Activated naive CD4-positive, alpha-beta T cell treated with anti-CD3 and anti-CD28 coated beads for 36 hours (primary cell): ENCODE measurements at regions not wholly inside any gene's neighbourhood (a gene's known extent, or its start where the extent isn't known, plus 50 kb on each side); places are given as distances from the start of the nearest gene placed in this dataset.

ENCODE experiments used
- CTCF ChIA-PET: fragments of 350-600 bp; sonication (Branson Sonifier 250); formaldehyde crosslinking; loops from one replicate; lab custom pipeline; 2021; ENCODE audit warnings: antibody characterized with exemption; lab: Charles Lee
- DNase-seq: peaks from one replicate; pipeline ENCODE4 v3.0.0-alpha.2; 2020
- H3K27ac Mint-ChIP-seq: one replicate; pipeline ENCODE4 v1.8.0; 2021; ENCODE audit warnings: mild to moderate bottlenecking, mixed read lengths
- H3K27me3 Mint-ChIP-seq: one replicate; pipeline ENCODE4 v1.8.0; 2021; ENCODE audit warnings: low read depth, mixed read lengths
- H3K36me3 Mint-ChIP-seq: one replicate; pipeline ENCODE4 v1.8.0; 2021; ENCODE audit warnings: low read depth, mixed read lengths
- H3K4me1 Mint-ChIP-seq: one replicate; pipeline ENCODE4 v1.8.0; 2021; ENCODE audit warnings: low read depth, mixed read lengths
- H3K4me3 Mint-ChIP-seq: one replicate; pipeline ENCODE4 v1.8.0; 2021; ENCODE audit warnings: mild to moderate bottlenecking, moderate library complexity, mixed read lengths
- H3K9me3 Mint-ChIP-seq: one replicate; pipeline ENCODE4 v1.8.0; 2021; ENCODE audit warnings: mixed read lengths
- intact Hi-C: fragments of 100-400 bp; cut with micrococcal nuclease; formaldehyde crosslinking; loops from one replicate; pipeline ENCODE4 v1.15.1; 2023

GRCh38 chr7:159201722-159202330 is 57.2 kb upstream of the VIPR2 start:
- CTCF ChIA-PET: no interaction called here
- H3K4me1 Mint-ChIP-seq: peaks cover 14% of the 10 kb centered on the region
- H3K4me3 Mint-ChIP-seq: no peak overlapping the region
- H3K36me3 Mint-ChIP-seq: no peaks in the 10 kb centered on the region
- no peak overlapping the region for H3K27ac Mint-ChIP-seq
- no peaks in the 10 kb centered on the region for H3K27me3 Mint-ChIP-seq
- intact Hi-C loops: no loop called here
- DNase-seq: no peak
- no peaks in the 10 kb centered on the region for H3K9me3 Mint-ChIP-seq

- H3K27ac Mint-ChIP-seq: no peak overlapping the region
- no peaks in the 10 kb centered on the region for H3K27me3 Mint-ChIP-seq
- intact Hi-C loops: no loop called here
- CTCF ChIA-PET: interaction anchor here (1.7 kb wide), 1 partner anchor 224 kb away, joined by 4 read pairs; no protein-coding TSS in a partner anchor
- no peaks in the 10 kb centered on the region for H3K36me3 Mint-ChIP-seq
- no peak overlapping the region for H3K4me3 Mint-ChIP-seq
- no peak for DNase-seq
- peaks cover 25% of the 10 kb centered on the region for H3K4me1 Mint-ChIP-seq
- no peaks in the 10 kb centered on the region for H3K9me3 Mint-ChIP-seq
Observed at GRCh38 chr7:159200421-159200820, 55.8 kb upstream of the VIPR2 start.

GRCh38 chr7:159198016-159198724 is 53.5 kb upstream of the VIPR2 start:
- peak overlapping the region; percentile 65 for H3K27ac Mint-ChIP-seq
- DNase-seq: no peak
- CTCF ChIA-PET: interaction anchor here (0.9 kb wide), 1 partner anchor 12 kb away, joined by 3 read pairs; no protein-coding TSS in a partner anchor
- H3K9me3 Mint-ChIP-seq: no peaks in the 10 kb centered on the region
- H3K36me3 Mint-ChIP-seq: no peaks in the 10 kb centered on the region
- H3K4me1 Mint-ChIP-seq: peaks cover 28% of the 10 kb centered on the region
- intact Hi-C loops: loop anchor here (5.0 kb wide), 2 partner anchors 146 to 181 kb away; no protein-coding TSS in a partner anchor
- H3K4me3 Mint-ChIP-seq: peak overlapping the region; percentile 64
- H3K27me3 Mint-ChIP-seq: no peaks in the 10 kb centered on the region

- CTCF ChIA-PET: interaction anchor here (0.6 to 1.1 kb wide), 3 partner anchors 13 to 221 kb away, joined by 3 to 7 read pairs (median 3); no protein-coding TSS in a partner anchor
- Mint-ChIP-seq H3K27me3 (no peaks in the 10 kb centered on the region), H3K9me3 (no peaks in the 10 kb centered on the region), H3K4me1 (peaks cover 28% of the 10 kb centered on the region), H3K36me3 (no peaks in the 10 kb centered on the region), H3K4me3 (peak overlapping the region; percentile 64), H3K27ac (peak overlapping the region; percentile 87)
- intact Hi-C loops: loop anchor here (1.0 to 5.0 kb wide), 4 partner anchors 53 to 541 kb away; partner anchors contain the start of gene VIPR2
- DNase-seq: peak; percentile 70
Observed at GRCh38 chr7:159197066-159197975, 52.7 kb upstream of the VIPR2 start.

GRCh38 chr7:159196584-159196983 is 51.9 kb upstream of the VIPR2 start:
- H3K9me3 Mint-ChIP-seq: no peaks in the 10 kb centered on the region
- H3K4me3 Mint-ChIP-seq: peak overlapping the region; percentile 8
- CTCF ChIA-PET: interaction anchor here (1.1 kb wide), 1 partner anchor 220 kb away, joined by 7 read pairs; no protein-coding TSS in a partner anchor
- H3K4me1 Mint-ChIP-seq: peaks cover 28% of the 10 kb centered on the region
- no peak for DNase-seq
- H3K27ac Mint-ChIP-seq: no peak overlapping the region
- H3K36me3 Mint-ChIP-seq: no peaks in the 10 kb centered on the region
- intact Hi-C loops: loop anchor here (1.0 to 5.0 kb wide), 4 partner anchors 52 to 192 kb away; partner anchors contain the start of gene VIPR2
- H3K27me3 Mint-ChIP-seq: no peaks in the 10 kb centered on the region

GRCh38 chr7:159195946-159196345 is 51.3 kb upstream of the VIPR2 start:
- Mint-ChIP-seq H3K4me1 (peaks cover 28% of the 10 kb centered on the region), H3K9me3 (no peaks in the 10 kb centered on the region), H3K27me3 (no peaks in the 10 kb centered on the region), H3K4me3 (no peak overlapping the region), H3K27ac (no peak overlapping the region), H3K36me3 (no peaks in the 10 kb centered on the region)
- DNase-seq: peak; percentile 53
- intact Hi-C loops: loop anchor here (1.0 to 5.0 kb wide), 4 partner anchors 51 to 192 kb away; partner anchors contain the start of gene VIPR2
- CTCF ChIA-PET: no interaction called here
